Stimulated activated CD4-positive, alpha-beta T cell treated with anti-CD3 and anti-CD28 coated beads, Interleukin-4, amount 100 ng/mL, for 1 hour (primary cell): ENCODE measurements at regions not wholly inside any gene's neighbourhood (a gene's known extent, or its start where the extent isn't known, plus 50 kb on each side); places are given as distances from the start of the nearest gene placed in this dataset.

Experiments used
- DNase-seq: peaks from one replicate; pipeline ENCODE4 v3.0.0-alpha.2; 2020

DNA sequence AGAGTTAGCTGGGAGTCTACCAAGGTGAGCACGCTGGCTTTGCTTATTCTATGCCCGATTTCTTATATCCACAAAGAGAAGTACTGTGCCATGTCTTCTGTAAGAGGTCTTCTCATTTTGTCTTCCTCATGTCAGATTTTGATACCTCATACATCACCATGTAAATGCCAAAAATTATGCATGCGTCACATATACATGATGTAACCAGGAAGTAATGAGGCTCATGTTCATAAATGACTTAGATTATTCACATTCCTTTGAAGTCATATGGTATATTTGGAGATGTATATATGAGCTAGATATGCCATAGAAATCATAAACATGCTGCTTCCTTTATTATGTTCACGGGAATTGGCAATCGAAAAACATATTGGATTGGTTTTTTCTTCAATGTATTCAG is 97.7 kb upstream of the CELF2 start:
- no peak for DNase-seq

DNA sequence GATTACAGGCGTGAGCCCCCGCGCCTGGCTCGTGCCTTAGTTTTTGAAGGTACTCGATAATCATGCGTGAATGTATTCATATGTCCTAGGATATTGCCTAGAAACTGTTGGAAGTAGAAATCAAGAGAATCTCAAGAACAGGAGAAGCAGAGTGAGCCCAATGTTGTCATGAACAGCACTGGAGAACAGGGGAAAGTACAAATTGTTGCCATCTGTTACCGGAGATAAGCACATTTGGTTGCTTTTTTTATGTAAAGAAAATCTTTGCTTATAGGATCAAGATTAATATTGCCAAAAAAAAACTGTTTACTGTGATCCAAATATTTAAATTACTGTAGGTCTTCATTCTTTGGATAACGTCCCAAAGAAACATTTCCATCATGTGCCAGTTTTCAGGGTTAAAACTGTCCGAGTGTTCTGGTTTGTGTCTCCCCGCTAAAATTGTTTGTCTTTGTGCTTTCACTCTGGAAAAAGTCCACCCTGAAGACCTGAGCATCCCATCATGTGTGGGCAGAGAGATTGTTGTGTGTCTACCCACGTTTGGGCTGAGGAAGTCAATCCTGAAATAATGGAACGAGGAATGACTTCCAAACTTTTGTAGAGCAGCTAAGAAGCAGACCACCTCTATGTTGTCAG is 95.7 kb upstream of the CELF2 start:
- DNase-seq: no peak

DNA sequence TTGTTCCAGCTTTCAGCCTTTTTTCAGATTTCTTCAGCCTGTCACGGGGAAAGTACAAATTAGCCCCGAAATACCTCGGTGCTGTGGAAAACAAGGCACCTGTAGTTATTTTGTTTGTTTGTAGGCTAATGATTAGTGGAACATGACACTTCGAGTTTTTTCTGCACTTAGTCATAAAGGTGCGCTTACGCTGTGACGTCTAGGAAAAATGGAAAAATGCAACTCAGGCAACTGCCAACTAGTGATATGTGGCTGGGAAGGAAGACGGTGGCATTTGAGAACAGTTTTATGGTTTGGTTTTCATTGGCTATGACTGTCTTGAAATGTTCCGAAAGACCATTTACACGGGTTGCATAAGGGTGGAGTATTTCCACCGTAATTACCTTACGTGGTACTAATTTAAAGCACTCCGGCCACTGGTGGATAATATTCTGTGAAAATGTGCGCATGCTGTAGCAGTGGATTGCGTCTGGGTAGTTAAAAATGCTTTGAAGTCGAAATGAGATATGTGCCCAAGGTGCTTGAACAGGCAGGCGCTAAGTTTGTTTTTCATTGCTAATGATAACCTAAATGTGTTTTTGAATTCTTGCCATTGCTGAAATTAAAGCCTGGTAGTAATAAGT is 94.5 kb upstream of the CELF2 start:
- DNase-seq: no peak

DNA sequence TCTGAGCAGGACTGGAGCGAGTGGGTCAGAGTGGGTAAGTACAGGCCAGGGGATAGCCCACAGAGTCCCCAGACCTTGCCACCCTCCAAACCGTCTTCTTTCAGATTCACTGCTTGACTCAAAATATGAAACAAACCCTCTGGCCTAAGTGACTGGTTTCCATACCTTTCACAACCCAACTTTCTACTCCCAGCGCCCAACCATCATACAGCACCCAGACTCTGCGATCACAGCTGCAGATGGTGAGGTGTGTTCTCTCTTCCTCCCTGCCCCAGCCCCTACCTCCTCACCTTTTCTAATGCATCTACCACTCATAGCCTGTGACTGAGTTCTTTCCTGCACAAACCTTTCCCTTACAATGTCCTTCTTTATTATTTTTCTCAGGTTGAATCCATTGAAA is 92.0 kb upstream of the CELF2 start:
- DNase-seq: no peak

DNA sequence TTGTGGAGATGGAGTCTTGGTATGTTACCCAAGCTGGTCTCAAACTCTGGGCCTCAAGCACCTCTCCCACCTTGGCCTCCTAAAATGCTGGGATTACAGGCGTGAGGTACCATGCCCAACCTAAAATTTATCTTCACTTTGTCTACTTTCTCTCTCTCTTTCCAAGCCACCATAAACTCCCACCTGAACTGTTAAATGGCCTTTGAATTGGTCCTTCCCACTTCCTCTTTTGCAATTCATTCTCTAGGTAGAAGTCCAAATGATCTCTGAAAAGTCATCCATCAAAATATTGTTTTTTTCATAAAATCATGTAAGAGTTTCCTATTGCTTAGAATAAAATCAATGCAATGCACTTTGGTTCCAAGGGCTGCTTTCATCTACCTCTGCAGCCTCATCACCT is 90.1 kb upstream of the CELF2 start:
- no peak for DNase-seq

DNA sequence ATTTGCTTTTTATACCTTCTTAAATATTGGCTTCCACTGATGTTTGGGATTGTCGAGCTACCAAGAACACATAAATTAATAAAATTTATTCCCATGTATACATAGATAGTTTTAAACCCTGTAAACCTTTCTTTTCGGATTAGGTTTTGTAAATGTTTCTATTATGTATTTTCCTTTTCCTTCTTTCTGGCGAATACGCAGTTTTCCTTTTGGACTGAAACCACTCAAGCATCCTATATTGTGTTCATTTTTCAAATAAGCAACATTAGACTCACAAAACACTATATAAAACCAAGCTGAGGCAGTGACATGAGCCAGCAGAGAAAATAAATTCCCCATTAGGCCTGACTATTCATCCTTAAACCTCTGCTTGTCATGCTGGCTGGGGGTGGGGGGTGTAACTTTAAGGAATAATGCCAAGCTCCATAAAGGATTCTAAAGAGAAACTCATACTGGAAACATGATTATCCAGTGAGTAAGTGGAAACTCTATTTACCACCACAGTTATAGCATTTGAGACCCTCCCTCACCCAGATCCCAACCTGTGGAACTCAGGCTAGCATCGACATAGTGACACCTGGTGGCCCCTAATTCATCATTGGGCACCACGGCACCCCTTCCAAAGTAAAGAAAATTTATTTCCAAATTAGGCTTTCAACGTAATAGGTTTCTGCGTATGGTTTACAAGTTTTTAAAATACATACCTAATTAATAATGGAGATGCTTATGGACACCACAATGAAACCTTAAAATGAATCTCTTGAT is 86.5 kb upstream of the CELF2 start:
- no peak for DNase-seq

DNA sequence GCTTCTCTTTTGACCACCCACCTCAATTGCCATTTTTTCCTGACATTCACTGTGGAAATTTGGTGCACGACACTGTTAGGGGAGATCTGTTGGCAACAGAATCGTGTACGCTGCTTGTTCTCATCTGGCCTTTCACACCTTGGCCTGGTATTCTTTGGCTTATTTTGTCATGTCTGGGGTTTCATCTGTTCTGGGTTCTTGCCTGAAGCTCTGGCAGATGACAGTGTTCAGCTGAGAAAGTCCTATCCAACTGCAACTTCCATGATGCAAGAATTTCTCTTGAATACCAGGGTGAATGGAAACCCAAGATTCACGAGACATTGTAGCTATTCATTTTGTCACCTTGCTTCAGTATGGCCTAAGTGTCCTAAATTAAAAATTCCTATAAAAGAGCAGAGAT is 82.6 kb upstream of the CELF2 start:
- DNase-seq: no peak

DNA sequence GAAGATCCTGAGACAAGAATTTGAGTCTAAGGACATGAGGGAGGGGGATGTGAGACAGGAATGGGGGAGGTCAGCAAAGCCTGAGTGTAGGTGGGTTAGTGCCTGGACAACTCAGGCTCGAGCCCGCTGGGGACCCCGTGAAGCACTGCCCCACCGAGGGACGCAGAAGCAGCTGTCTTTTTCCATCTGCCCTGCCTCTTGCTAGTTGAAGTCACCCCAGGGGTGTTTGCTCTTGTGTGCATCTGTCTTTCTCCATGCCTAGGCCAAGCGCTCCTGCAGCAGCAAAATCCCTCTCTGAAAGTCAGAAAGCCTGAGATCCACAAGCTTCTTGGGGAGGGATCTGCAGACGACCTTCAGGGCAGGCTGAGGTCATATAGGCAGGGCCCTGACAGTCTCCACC is 79.0 kb upstream of the CELF2 start:
- no peak for DNase-seq

DNA sequence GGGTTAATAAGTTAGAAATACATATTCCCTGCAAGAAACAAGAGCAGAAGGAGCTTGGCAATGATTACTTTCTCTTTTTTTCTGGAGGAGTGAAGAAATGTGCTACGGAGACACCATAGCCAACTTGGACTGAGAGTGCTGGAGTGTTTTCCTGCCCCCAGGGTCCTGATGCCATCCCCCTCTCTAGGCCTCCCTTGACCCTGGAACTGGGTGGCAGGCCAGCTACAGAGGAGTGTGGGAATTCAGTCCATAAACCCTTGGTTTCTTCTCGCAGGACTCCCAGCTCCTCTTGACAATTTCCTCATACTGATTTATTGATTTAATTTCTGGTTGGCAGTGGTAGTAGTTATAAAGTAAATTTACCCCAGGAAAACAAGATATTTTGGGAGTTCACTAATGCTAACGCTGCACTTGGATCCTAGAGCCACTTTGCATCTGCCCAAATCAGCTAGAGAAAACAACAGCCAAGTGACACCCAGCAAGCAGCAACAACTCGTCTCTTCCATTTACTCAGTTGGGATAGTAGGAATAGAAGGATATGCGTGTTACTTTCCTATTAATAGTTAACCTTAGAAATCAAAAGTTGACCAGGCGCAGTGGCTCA is 76.4 kb upstream of the CELF2 start:
- DNase-seq: no peak

DNA sequence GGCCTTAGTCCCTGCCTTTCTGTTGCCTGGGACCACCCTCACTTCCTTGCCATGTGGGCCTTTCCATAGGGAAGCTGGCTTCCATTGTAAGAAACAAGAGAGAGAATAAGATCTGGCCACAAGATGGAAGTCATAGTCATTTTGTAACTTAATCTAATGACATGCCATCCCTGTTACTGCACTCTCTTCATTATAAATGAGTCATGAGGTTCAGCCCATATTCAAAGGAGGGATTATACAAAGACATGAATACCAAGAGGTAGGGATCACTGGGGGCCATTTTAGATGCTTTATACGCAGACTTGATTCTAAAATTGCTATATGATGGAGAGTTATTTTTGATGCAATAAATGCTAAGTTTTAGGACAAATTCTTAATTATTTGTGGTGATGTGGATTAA is 75.2 kb upstream of the CELF2 start:
- no peak for DNase-seq

DNA sequence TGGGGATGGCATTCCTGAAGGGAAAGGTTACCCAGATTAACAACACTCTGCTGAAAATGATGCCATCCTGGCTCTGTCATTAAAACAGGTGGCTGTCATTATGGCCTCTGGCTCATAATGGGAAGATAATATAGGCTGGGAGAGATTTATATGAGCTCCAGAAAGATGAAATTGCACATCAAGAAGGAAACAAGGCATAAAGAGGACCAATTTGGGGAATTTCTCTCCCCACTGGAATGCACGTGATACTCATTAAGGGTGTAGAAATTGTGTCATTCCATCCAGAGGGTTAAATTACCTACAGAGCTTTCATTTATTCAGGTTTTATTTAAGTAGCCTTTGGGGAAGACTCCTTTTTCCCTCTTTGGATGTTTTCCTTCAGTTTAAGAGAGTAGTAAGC is 71.6 kb upstream of the CELF2 start:
- no peak for DNase-seq

DNA sequence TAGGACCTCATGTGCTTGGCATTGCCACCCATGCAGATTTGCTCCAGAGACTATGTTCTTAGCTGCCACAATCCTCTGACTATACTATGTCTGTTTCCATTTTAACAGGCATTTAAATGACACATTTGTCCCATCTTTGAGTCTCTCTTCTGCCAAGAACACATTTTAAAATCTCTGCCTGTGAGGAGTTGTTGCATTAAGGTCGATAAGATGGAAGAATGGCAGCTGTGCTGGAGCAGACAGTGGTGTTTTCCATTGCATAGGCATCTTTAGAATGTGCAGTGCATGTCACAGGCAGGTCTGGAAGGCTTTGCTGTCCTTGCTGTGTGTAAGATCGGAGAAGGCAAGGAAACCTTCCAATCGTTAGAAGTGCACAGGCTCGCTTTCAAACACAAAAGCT is 70.9 kb upstream of the CELF2 start:
- DNase-seq: no peak

DNA sequence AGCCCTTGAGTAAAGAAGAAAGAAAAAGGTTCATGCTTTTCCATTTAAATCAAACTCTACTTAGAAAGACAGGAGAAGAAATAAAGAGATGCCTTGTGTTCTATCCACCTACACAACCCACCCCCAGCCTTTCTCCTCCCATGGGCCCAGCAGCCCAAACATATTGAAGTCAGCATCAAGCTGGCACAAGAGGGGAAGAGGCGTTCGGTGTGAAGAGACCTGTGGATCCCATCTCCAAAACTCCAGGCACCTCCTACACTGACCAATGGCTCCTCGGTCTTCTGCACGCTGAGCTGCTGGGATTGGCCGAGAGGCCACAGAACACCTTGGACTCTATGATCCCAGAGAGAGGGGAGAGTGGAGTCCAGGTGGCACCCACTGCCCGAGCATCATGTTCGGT is 66.0 kb upstream of the CELF2 start:
- DNase-seq: no peak

DNA sequence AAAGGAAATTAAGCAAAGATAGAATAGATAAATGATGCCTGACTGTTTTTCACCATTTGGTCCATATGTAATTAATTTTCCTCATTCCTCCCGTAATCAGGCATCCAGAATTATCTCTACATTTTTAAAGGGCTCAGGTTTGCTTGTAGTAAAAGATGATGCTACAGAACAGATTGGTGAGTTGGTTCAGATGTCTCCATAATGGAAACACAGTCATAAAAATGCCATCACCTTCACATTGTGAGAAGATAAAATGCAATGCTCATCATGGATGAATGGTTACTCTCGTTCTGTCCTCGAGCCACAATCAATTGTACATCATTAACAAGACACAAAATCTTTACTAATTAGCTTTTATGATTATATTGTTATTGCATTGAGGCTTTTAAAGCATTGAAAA is 64.9 kb upstream of the CELF2 start:
- no peak for DNase-seq

DNA sequence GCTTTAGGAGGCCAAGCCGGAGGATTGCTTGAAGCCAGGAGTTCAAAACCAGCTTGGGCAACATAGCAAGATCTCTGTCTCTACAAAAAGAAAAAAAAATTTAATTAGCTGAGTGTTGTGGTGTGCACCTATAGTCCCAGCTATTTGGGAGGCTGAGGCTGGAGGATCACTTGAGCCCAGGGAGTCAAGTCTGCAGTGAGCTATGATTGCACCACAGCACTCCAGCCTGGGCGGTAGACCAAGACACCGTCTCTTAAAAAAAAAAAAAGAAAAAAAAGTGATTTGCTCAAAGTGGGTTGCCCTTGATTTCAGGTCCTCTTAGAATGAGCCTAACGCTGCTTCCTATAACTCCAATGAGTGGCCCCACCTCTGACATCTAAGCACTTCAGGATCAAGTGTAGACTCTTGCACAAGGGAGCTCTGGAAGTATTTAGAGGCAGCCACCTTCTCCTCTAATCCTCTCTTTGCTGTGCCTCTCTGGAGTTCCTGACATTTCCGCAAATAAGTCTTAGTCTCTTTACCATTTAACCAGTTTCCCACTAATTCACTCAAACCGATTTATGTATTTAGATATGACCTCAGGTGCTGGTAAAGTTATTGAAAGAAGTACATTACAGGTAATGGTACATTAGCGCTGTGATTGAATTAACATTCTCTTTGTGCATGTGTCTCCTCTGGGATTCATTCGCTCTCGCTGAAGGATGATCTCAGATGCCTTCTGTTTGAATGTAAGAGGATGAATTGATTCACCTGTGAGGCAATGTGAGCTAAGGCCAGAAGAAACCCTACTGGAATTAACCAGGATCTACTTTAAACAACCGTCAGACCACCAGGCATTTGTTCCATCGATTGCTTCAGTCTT is 60.8 kb upstream of the CELF2 start:
- DNase-seq: no peak

DNA sequence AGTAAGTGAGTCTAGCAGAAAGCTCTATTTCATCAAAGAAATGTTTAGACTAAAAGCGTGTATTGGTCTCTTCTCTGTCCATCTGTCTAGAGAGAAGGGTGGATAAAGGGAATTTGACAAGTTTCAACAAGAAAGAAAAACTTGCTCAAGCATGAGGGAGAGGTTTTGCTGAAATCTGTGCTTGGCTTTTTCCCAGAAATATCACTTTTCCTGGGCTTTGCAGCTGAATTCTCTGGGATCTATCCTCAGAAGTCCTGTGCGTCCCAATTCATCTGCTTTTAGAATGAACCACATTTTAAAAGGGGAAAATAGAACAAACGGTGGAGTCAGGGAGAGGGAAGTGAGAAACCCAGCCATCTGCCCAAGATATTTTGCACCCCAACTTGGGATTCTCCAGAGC is 59.6 kb upstream of the CELF2 start:
- no peak for DNase-seq

DNA sequence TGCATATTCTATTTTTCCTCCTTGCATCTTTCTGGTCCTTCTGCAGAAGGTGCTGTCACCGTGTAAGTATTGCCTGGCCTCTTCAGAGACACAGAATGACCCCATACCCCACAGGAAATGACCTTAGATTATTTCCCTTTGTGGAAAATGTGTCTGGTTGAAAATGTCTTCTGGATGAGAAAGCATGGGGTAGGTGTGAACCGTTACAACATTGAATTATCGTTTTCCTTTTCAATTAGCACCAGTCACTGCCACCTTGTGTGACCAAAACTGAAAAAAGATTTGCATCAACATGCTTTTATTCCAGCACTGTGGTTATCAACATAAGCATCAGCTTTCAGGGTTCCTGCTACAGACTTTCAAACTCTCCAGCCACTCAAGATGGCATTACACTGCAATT is 58.0 kb upstream of the CELF2 start:
- DNase-seq: no peak

DNA sequence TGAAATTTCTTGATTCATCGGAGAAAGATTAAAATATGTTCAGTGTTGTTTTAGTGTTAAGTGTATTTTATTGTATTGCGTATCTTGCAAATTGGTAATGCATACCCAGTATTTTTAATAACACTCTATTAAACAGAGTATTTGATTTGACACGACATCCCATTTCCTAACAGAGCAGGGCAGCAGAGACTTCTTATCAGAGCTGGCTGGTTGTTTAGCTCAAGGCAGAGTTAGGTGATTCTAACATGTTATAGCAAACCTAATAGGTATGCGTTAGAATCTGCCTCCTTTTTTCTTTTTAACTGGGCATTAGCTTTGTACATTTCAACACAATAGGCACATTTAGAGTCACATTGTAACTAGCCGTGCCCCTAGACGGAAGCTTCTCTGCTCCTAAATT is 57.1 kb upstream of the CELF2 start:
- no peak for DNase-seq

DNA sequence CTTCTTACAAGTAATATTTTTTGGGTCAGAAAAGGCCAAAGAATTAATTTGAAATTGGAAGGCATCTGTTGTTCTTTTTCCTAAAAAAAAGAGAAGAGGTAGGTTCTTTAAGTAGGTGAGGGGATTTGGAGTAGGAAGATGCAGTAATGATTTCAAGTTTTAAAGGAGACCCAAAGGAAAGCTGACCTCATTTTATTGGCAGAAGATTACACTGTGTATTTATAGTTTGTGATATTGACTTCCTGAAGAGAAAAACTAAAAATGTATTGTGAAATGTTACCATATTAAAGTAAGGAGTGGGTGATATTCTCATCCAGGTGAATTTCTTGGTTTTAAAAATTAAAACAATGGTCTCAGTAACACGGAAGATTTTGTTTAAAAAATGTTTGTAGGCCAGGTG is 56.6 kb upstream of the CELF2 start:
- DNase-seq: no peak

DNA sequence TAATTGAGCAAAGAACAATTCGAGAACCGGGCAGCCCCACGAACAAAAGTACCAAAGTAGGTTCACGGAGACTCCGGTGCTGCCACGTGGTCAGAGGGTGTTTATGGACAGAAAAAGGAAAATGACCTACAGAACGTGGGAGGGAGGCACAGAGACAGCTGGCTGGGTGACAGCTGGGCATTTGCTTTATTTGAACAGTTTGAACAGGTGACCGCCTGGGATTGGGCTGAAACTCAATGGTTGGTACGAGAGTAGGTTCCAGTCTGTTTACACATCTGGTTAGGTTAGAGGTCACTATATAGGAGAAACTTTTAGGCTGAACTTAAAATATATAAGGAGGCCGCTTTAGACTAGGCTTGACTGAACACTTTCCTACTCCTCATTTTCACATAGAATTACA is 50.6 kb upstream of the CELF2 start:
- DNase-seq: no peak

DNA sequence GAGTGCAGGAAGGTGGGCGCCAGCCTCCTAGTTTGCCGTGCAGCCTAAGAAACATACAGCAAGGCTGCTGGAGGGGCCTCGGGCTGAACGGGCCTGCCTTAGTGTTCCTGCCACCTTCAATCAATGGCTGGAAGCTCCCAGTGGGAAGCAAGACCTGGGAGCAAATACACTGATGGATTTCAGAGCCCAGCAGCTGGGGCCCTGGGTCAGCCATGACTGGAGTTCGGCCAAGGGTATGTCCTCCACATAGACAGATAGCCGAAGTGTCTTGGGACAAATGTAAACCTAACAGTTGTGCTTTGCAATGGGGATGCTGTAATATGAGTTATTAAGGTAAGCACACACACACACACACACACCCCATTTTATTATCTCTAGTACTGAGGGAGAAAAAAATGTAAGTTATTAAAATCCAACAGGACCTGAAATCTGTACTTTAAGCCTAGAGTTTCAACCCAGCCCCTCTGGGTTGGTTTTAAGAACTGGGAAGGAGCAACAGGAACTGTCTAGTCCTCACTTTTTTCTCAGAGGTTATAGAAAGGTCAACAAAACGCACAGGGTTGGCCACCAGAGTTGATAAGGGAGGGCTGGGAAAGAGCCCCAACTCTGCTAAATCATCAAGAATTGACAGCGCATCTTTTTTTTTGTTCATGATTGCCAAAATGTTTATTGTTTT is 50.0 kb upstream of the CELF2 start:
- no peak for DNase-seq
